HEK293 (cell line): ENCODE measurements at regions not wholly inside any gene's neighbourhood (a gene's known extent, or its start where the extent isn't known, plus 50 kb on each side); places are given as distances from the start of the nearest gene placed in this dataset.

Experiments used
- CTCF ChIP-seq: fragments of 450-650 bp; formaldehyde crosslinking; IDR thresholded peaks from 2 replicates; pipeline ENCODE4 v1.5.1; 2016; ENCODE audit warnings: missing biosample characterization, missing genetic modification characterization
- GLIS2 ChIP-seq: fragments of 450-650 bp; formaldehyde crosslinking; IDR thresholded peaks from 2 replicates; pipeline ENCODE4 v1.5.1; 2016; ENCODE audit warnings: missing biosample characterization, missing genetic modification characterization
- KLF1 ChIP-seq: fragments of 450-650 bp; formaldehyde crosslinking; IDR thresholded peaks from 2 replicates; pipeline ENCODE4 v1.5.1; 2016; ENCODE audit warnings: missing biosample characterization, missing genetic modification characterization
- SCRT1 ChIP-seq: fragments of 450-650 bp; formaldehyde crosslinking; IDR thresholded peaks from 2 replicates; pipeline ENCODE4 v1.5.1; 2016; ENCODE audit warnings: missing biosample characterization, missing genetic modification characterization, borderline replicate concordance
- SETDB1 ChIP-seq: IDR thresholded peaks from one replicate; pipeline ENCODE4 v1.6.1; 2017; ENCODE audit warnings: mild to moderate bottlenecking, low read length, moderate library complexity, mixed read lengths; ENCODE audit not compliant: insufficient read length
- TSHZ1 ChIP-seq: fragments of 450-650 bp; formaldehyde crosslinking; IDR thresholded peaks from 2 replicates; pipeline ENCODE4 v1.5.1; 2016; ENCODE audit warnings: missing biosample characterization, missing genetic modification characterization, borderline replicate concordance
- YY1 ChIP-seq: fragments of 450-650 bp; formaldehyde crosslinking; IDR thresholded peaks from 2 replicates; pipeline ENCODE4 v1.5.1; 2018; ENCODE audit warnings: missing biosample characterization, missing genetic modification characterization
- YY2 ChIP-seq: fragments of 450-650 bp; formaldehyde crosslinking; IDR thresholded peaks from 2 replicates; pipeline ENCODE4 v1.5.1; 2016; ENCODE audit warnings: missing biosample characterization, missing genetic modification characterization
- ZBTB49 ChIP-seq: fragments of 450-650 bp; formaldehyde crosslinking; IDR thresholded peaks from 2 replicates; pipeline ENCODE4 v1.5.1; 2016; ENCODE audit warnings: missing biosample characterization, missing genetic modification characterization, low read depth
- ZNF146 ChIP-seq: fragments of 450-650 bp; formaldehyde crosslinking; IDR thresholded peaks from 2 replicates; pipeline ENCODE4 v1.5.1; 2016; ENCODE audit warnings: missing biosample characterization, missing genetic modification characterization
- ZNF292 ChIP-seq: fragments of 450-650 bp; formaldehyde crosslinking; IDR thresholded peaks from 2 replicates; pipeline ENCODE4 v1.5.1; 2016; ENCODE audit warnings: low read depth, missing biosample characterization, missing genetic modification characterization, borderline replicate concordance
- ZNF488 ChIP-seq: fragments of 450-650 bp; formaldehyde crosslinking; IDR thresholded peaks from 2 replicates; pipeline ENCODE4 v1.5.1; 2016; ENCODE audit warnings: missing biosample characterization, missing genetic modification characterization
- ZNF513 ChIP-seq: fragments of 450-650 bp; IDR thresholded peaks from 2 replicates; pipeline ENCODE4 v1.5.1; 2018; ENCODE audit warnings: missing biosample characterization, missing genetic modification characterization
- ZNF777 ChIP-seq: fragments of 450-650 bp; formaldehyde crosslinking; IDR thresholded peaks from 2 replicates; pipeline ENCODE4 v1.5.1; 2017; ENCODE audit warnings: missing biosample characterization, missing genetic modification characterization, borderline replicate concordance

- TF ChIP-seq CTCF (tag by site-specific recombination), result no peak
- TF ChIP-seq ZNF777 (tag by site-specific recombination), result no peak
- TF ChIP-seq GLIS2 (tag by site-specific recombination), result no peak
- no peak for TF ChIP-seq SETDB1
- TF ChIP-seq YY1 (tag by site-specific recombination), result no peak
- no peak for TF ChIP-seq YY2
- TF ChIP-seq ZBTB49 (tag by site-specific recombination), result no peak
- no peak for TF ChIP-seq SCRT1 (tag by site-specific recombination)
- TF ChIP-seq ZNF146 (tag by site-specific recombination), result no peak
- no peak for TF ChIP-seq ZNF292 (tag by site-specific recombination)
- no peak for TF ChIP-seq KLF1 (tag by site-specific recombination)
- TF ChIP-seq TSHZ1 (tag by site-specific recombination), result no peak
- no peak for TF ChIP-seq ZNF513 (tag by site-specific recombination)
- TF ChIP-seq ZNF488 (tag by site-specific recombination), result no peak
Measured at GRCh38 chr5:32866138-32866537, 155.0 kb downstream of the NPR3 start.
